C4-2B (cell line): ENCODE measurements at regions not wholly inside any gene's neighbourhood (a gene's known extent, or its start where the extent isn't known, plus 50 kb on each side); places are given as distances from the start of the nearest gene placed in this dataset.

ENCODE experiments used
- CTCF ChIP-seq: fragments of 450-650 bp; conservative IDR thresholded peaks from 2 replicates; pipeline ENCODE4 v1.5.1; 2017; ENCODE audit warnings: mild to moderate bottlenecking
- ZFX ChIP-seq: fragments of 450-650 bp; IDR thresholded peaks from 2 replicates; pipeline ENCODE4 v1.6.1; 2017

- TF ChIP-seq CTCF (no peak), ZFX (no peak)
Observed at GRCh38 chr5:136811551-136811950, 446.2 kb upstream of the TRPC7 start.
